Vagina (tissue), 2 donors: ENCODE measurements at regions not wholly inside any gene's neighbourhood (a gene's known extent, or its start where the extent isn't known, plus 50 kb on each side); places are given as distances from the start of the nearest gene placed in this dataset.
A peak's percentile ranks its signal among the peaks of the same experiment; 100 is the strongest.

Source experiments
- POLR2A ChIP-seq, 2 donors: fragments of 450-650 bp; IDR thresholded peaks; one replicate each; pipeline ENCODE4 v1.6.1; 2017; ENCODE audit warnings: antibody characterized with exemption in 2 of 2, mild to moderate bottlenecking in 2 of 2, moderate library complexity in 2 of 2
- POLR2AphosphoS5 ChIP-seq, 2 donors: sonication (generic); formaldehyde crosslinking; IDR thresholded peaks; one replicate each; pipeline ENCODE4 v1.9.0; 2017; ENCODE audit warnings: antibody characterized with exemption in 2 of 2, mild to moderate bottlenecking in 2 of 2, low read depth in 1 of 2; ENCODE audit not compliant: insufficient read depth in 1 of 2
- TF ChIP-seq, protein P1 (sequence below), 3 experiments: fragments of 450-650 bp in 2 of 3; fragments of 200-600 bp in 1 of 3; sonication (generic) in 1 of 3; IDR thresholded peaks; one replicate each; pipeline ENCODE4 v1.5.1; 2017 to 2019; ENCODE audit warnings: antibody characterized with exemption in 3 of 3, mild to moderate bottlenecking in 2 of 3, moderate library complexity in 2 of 3

DNA sequence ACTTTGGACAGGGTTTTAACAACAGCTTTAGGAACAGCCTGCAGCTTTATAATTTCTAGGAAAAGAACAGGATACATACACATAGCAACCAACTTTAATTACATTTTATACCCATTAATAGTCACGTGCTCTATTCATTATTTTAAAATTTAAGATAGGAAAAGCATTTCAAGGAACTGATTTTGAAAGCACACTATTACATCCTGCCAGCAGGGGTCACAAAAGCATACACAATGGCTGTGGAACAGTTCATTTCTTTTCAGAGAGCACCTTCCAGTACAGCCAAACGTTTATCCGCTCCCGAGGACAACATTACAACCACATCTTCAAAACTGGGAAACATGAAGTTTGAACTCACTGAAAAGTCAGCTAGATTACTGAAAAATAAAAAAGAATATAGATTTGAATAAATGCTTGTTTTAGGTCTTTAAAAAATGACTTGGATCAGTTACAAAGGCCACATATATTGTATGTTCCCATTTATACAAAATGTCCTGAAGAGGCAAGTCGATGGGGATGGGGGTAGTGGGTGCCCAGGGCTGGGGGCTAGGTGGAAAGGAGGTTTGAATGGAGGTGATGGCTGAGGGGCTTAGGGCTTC is 104.6 kb upstream of the EXOC2 start:
- TF ChIP-seq, protein P1, sequence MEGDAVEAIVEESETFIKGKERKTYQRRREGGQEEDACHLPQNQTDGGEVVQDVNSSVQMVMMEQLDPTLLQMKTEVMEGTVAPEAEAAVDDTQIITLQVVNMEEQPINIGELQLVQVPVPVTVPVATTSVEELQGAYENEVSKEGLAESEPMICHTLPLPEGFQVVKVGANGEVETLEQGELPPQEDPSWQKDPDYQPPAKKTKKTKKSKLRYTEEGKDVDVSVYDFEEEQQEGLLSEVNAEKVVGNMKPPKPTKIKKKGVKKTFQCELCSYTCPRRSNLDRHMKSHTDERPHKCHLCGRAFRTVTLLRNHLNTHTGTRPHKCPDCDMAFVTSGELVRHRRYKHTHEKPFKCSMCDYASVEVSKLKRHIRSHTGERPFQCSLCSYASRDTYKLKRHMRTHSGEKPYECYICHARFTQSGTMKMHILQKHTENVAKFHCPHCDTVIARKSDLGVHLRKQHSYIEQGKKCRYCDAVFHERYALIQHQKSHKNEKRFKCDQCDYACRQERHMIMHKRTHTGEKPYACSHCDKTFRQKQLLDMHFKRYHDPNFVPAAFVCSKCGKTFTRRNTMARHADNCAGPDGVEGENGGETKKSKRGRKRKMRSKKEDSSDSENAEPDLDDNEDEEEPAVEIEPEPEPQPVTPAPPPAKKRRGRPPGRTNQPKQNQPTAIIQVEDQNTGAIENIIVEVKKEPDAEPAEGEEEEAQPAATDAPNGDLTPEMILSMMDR (IDR thresholded peaks at IDR 0.05): peak; percentile 74 to 81 (median 75)
- TF ChIP-seq POLR2AphosphoS5 (IDR thresholded peaks at IDR 0.05; ENCODE audit: insufficient read depth in 1 of 2, low read depth in 1 of 2) (peak in 1 of 2 donors; percentile 19), POLR2A (IDR thresholded peaks at IDR 0.05) (no peak)
